HepG2 (cell line): ENCODE measurements at regions not wholly inside any gene's neighbourhood (a gene's known extent, or its start where the extent isn't known, plus 50 kb on each side); places are given as distances from the start of the nearest gene placed in this dataset.

Experiments
- ATAC-seq: fragments of 200-7000 bp; cut with Tn5 transposase; 3 replicates; pipeline ENCODE4 v1.9.1; 2020; ENCODE audit warnings: mild to moderate bottlenecking, moderate library complexity
- BruUV-seq: library from RNA; stranded (reverse); fragments of 400-500 nt; replicated peaks from 2 replicates; lab custom pipeline; 2021; lab: Mats Ljungman, UMichigan
- CTCF ChIA-PET: fragments of 300-600 bp; formaldehyde crosslinking; extraction: SDS; loops from one replicate; lab custom pipeline; 2021; ENCODE audit warnings: low total read pairs, inconsistent platforms, low intra/inter-chr PET ratio; lab: Yijun Ruan, JAX
- POLR2A ChIA-PET: fragments of 350-600 bp; sonication (Branson Sonifier 250); formaldehyde crosslinking; loops from one replicate; lab custom pipeline; 2020; ENCODE audit warnings: antibody characterized with exemption, inconsistent platforms; lab: Yijun Ruan, JAX
- DNase-seq: peaks from one replicate; pipeline ENCODE4 v3.0.0-alpha.2; 2015; ENCODE audit warnings: low spot score
- FAIRE-seq: peaks from 3 replicates; lab custom pipeline; 2011; peaks lifted over from hg19 to GRCh38; lab: Jason Lieb, UNC
- H2AFZ ChIP-seq: one replicate; pipeline ENCODE4 v1.6.1; 2011; ENCODE audit warnings: low read length, inconsistent platforms
- H3K27ac ChIP-seq: fragments of 300-600 bp; 3 replicates; pipeline ENCODE4 v1.8.0; 2011; ENCODE audit warnings: mixed run types, mild to moderate bottlenecking, mixed read lengths, low read length, inconsistent platforms; ENCODE audit not compliant: insufficient read depth; ENCODE audit errors: extremely low read length
- H3K27me3 ChIP-seq, 2 experiments: fragments of 200-600 bp in 1 of 2; 2 replicates in 1 of 2; 3 replicates in 1 of 2; pipeline versions ENCODE4 v1.6.0 to v1.8.0; 2011; ENCODE audit warnings: low read length in 2 of 2, mild to moderate bottlenecking in 2 of 2, moderate library complexity in 2 of 2, inconsistent platforms in 1 of 2; ENCODE audit not compliant: insufficient read depth in 2 of 2, control insufficient read depth in 1 of 2
- H3K36me3 ChIP-seq, 2 experiments: fragments of 200-600 bp in 1 of 2; replicated peaks in 1 of 2; 2 replicates in 1 of 2; 3 replicates in 1 of 2; pipeline versions ENCODE4 v1.5.1 to v1.8.0; 2011; ENCODE audit warnings: low read length in 2 of 2, inconsistent platforms in 1 of 2; ENCODE audit not compliant: insufficient read depth in 2 of 2, control insufficient read depth in 1 of 2
- H3K4me1 ChIP-seq: 2 replicates; pipeline ENCODE4 v1.5.1; 2012; ENCODE audit warnings: low read length, inconsistent platforms; ENCODE audit not compliant: insufficient read depth
- H3K4me2 ChIP-seq: 2 replicates; pipeline ENCODE4 v1.6.0; 2011; ENCODE audit warnings: low read depth, low read length, inconsistent platforms
- H3K4me3 ChIP-seq, 3 experiments: fragments of 200-600 bp in 1 of 3; sonication (generic), shearing (Covaris generic) in 1 of 3; replicated peaks in 1 of 3; 2 replicates each; pipeline ENCODE4 v1.5.1; 2011 to 2016; ENCODE audit warnings: low read length in 3 of 3, inconsistent platforms in 2 of 3, low read depth in 2 of 3, mild to moderate bottlenecking in 2 of 3, control low read depth in 1 of 3, mixed read lengths in 1 of 3; ENCODE audit not compliant: insufficient read depth in 1 of 3
- H3K79me2 ChIP-seq: one replicate; pipeline ENCODE4 v1.6.1; 2011; ENCODE audit warnings: low read length, inconsistent platforms; ENCODE audit not compliant: insufficient read depth
- H3K9ac ChIP-seq: 2 replicates; pipeline ENCODE4 v1.6.0; 2011; ENCODE audit warnings: mild to moderate bottlenecking, low read depth, low read length, inconsistent platforms; ENCODE audit not compliant: insufficient read depth
- H3K9me3 ChIP-seq: 2 replicates; pipeline ENCODE4 v1.5.1; 2012; ENCODE audit warnings: mild to moderate bottlenecking, low read length
- H4K20me1 ChIP-seq: 2 replicates; pipeline ENCODE4 v1.6.0; 2011; ENCODE audit warnings: inconsistent platforms, mild to moderate bottlenecking, low read length, moderate library complexity; ENCODE audit not compliant: insufficient read depth
- HNF4A ChIP-seq: sonication (generic); formaldehyde crosslinking; IDR thresholded peaks from 2 replicates; pipeline ENCODE4 v1.4.0; 2020; ENCODE audit warnings: missing genetic modification reagents
- PHF5A ChIP-seq: IDR thresholded peaks from one replicate; pipeline ENCODE4 v1.6.1; 2018; ENCODE audit warnings: low read depth, missing genetic modification reagents; ENCODE audit not compliant: unreplicated experiment
- SRSF1 ChIP-seq: fragments of 200-400 bp; formaldehyde crosslinking; optimal IDR thresholded peaks from 2 replicates; pipeline ENCODE3; 2017; ENCODE audit warnings: mild to moderate bottlenecking, low read depth, low read length, moderate library complexity
- WGBS: methylation state at CpG from one replicate; pipeline ENCODE4 v1.1.6; 2017; ENCODE audit warnings: low lambda C conversion rate; 5-methylcytosine and 5-hydroxymethylcytosine counted together
- in situ Hi-C: cut with HindIII; loops from 2 replicates; pipeline ENCODE4 v1.10.0; 2017; ENCODE audit warnings: low pct_unique_long_range_greater_than_20kb; ENCODE audit not compliant: extremely low pct_ligation_motif_present
- intact Hi-C: fragments of 100-400 bp; cut with micrococcal nuclease; formaldehyde crosslinking; loops from one replicate; pipeline ENCODE4 v1.10.0; 2022; ENCODE audit not compliant: unreplicated experiment
- small RNA-seq, 3 experiments: library from RNA; depleted of rRNA; stranded (forward); fragments of <200 nt; gene quantifications; one replicate each; pipeline ENCODE3, GENCODE V24; 2012; ENCODE audit warnings: low read depth in 2 of 3, low replicate concordance in 1 of 3; ENCODE audit not compliant: insufficient read length in 3 of 3, insufficient read depth in 2 of 3
- TF ChIP-seq, protein P1 (sequence below): sonication (generic); formaldehyde crosslinking; IDR thresholded peaks from 2 replicates; pipeline ENCODE4 v1.5.0; 2020; ENCODE audit warnings: missing genetic modification reagents
- TF ChIP-seq, protein P2 (sequence below): sonication (generic); formaldehyde crosslinking; IDR thresholded peaks from 2 replicates; pipeline ENCODE4 v1.4.0; 2020; ENCODE audit warnings: missing genetic modification reagents, borderline replicate concordance

- no peak for TF ChIP-seq HNF4A (CRISPR knock-in tag)
- TF ChIP-seq, protein P1, sequence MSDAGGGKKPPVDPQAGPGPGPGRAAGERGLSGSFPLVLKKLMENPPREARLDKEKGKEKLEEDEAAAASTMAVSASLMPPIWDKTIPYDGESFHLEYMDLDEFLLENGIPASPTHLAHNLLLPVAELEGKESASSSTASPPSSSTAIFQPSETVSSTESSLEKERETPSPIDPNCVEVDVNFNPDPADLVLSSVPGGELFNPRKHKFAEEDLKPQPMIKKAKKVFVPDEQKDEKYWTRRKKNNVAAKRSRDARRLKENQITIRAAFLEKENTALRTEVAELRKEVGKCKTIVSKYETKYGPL (CRISPR knock-in tag), result no peak
- no peak for TF ChIP-seq PHF5A (CRISPR knock-in tag)
- TF ChIP-seq, protein P2, sequence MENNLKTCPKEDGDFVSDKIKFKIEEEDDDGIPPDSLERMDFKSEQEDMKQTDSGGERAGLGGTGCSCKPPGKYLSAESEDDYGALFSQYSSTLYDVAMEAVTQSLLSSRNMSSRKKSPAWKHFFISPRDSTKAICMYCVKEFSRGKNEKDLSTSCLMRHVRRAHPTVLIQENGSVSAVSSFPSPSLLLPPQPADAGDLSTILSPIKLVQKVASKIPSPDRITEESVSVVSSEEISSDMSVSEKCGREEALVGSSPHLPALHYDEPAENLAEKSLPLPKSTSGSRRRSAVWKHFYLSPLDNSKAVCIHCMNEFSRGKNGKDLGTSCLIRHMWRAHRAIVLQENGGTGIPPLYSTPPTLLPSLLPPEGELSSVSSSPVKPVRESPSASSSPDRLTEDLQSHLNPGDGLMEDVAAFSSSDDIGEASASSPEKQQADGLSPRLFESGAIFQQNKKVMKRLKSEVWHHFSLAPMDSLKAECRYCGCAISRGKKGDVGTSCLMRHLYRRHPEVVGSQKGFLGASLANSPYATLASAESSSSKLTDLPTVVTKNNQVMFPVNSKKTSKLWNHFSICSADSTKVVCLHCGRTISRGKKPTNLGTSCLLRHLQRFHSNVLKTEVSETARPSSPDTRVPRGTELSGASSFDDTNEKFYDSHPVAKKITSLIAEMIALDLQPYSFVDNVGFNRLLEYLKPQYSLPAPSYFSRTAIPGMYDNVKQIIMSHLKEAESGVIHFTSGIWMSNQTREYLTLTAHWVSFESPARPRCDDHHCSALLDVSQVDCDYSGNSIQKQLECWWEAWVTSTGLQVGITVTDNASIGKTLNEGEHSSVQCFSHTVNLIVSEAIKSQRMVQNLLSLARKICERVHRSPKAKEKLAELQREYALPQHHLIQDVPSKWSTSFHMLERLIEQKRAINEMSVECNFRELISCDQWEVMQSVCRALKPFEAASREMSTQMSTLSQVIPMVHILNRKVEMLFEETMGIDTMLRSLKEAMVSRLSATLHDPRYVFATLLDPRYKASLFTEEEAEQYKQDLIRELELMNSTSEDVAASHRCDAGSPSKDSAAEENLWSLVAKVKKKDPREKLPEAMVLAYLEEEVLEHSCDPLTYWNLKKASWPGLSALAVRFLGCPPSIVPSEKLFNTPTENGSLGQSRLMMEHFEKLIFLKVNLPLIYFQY (CRISPR knock-in tag), result no peak
These were observed 63.4 kb upstream of the VEPH1 start (continued) for GRCh38 chr3:157566596-157566995.

DNA sequence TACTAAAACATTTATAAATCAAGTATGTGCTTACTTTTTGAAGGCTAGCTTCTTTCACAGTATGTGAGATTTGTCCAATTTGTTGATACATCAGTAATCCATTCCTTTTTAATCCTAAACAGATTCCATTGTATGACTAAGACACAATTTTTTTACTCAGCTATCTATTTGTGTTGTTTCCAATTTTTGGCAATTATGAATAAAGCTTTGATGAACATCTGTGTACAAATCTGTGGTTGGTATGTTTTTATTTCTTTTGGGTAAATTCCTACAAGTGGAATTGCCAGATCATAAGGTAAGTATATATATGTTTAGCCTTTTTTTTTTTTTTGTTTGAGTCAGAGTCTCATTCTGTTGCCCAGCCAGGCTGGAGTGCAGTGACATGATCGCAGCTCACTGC lies 56.2 kb upstream of the VEPH1 start:
- FAIRE-seq, result no peak
- in situ Hi-C loops, result no loop called here
- Histone ChIP-seq H3K4me1 (no peaks in the 10 kb centered on the region), H3K36me3 (no peaks in the 10 kb centered on the region), H3K27ac (no peak overlapping the region), H3K4me2 (no peak overlapping the region), H3K79me2 (no peaks in the 10 kb centered on the region)
- no peak for TF ChIP-seq SRSF1
- TF ChIP-seq, all 625 proteins: peak for 0
- WGBS, result 0% methylated on average over 1 of the region's 1 CpG
- no peak overlapping the region for H3K4me3 ChIP-seq
- ChIA-PET CTCF (no interaction called here), POLR2A (no interaction called here)
- no peaks in the 10 kb centered on the region for H3K9me3 ChIP-seq
- no peak overlapping the region for H3K9ac ChIP-seq
- intact Hi-C loops, result no loop called here
- ATAC-seq (no peak), DNase-seq (no peak)
- H4K20me1 ChIP-seq, result no peaks in the 10 kb centered on the region
- no peaks in the 10 kb centered on the region for H3K27me3 ChIP-seq
- BruUV-seq, result no TSS peak
- H2AFZ ChIP-seq, result no peak overlapping the region

Small RNAs in the stretch of these regions (small RNA-seq; reads per million reads assigned to genes)
- gene RN7SKP46, result 0 reads per million in 3 experiments
